Mammary epithelial cell (primary cell): ENCODE measurements at regions not wholly inside any gene's neighbourhood (a gene's known extent, or its start where the extent isn't known, plus 50 kb on each side); places are given as distances from the start of the nearest gene placed in this dataset.
"Not testable (repeated sequence)": the region's sequence is repeated elsewhere in the genome, so short reads cannot be mapped to it uniquely, and the experiment has no call there.

Experiments used
- CTCF ChIP-seq, 2 donors: IDR thresholded peaks in 1 of 2; conservative IDR thresholded peaks in 1 of 2; 2 replicates each; pipeline ENCODE4 v1.5.1; 2011 to 2012; ENCODE audit warnings: inconsistent platforms in 2 of 2, low read length in 2 of 2, mild to moderate bottlenecking in 2 of 2, control low read depth in 1 of 2, low read depth in 1 of 2; ENCODE audit not compliant: insufficient read depth in 1 of 2; ENCODE audit errors: extremely low read depth in 1 of 2
- EZH2 ChIP-seq: IDR thresholded peaks from 2 replicates; pipeline ENCODE4 v1.6.1; 2012; ENCODE audit warnings: low read length, inconsistent platforms, borderline replicate concordance

GRCh38 chr10:131557956-131558355, 246.4 kb upstream of the TCERG1L start:
- not testable (repeated sequence) for TF ChIP-seq CTCF (conservative IDR thresholded peaks at IDR 0.05 in 1 of 2, IDR thresholded peaks at IDR 0.05 in 1 of 2; ENCODE audit: extremely low read depth in 1 of 2, insufficient read depth in 1 of 2, low read depth in 1 of 2, low read length in 2 of 2); EZH2
